Hepatocyte (in vitro differentiated cells): ENCODE measurements at regions not wholly inside any gene's neighbourhood (a gene's known extent, or its start where the extent isn't known, plus 50 kb on each side); places are given as distances from the start of the nearest gene placed in this dataset.

ENCODE experiments used
- DNase-seq: peaks from one replicate; pipeline ENCODE4 v3.0.0-alpha.2; 2016; ENCODE audit warnings: low spot score
- H2AFZ ChIP-seq: fragments of 200-600 bp; sonication (generic); 2 replicates; pipeline ENCODE4 v1.6.0; 2016; ENCODE audit warnings: antibody characterized with exemption, mild to moderate bottlenecking
- H3K27ac ChIP-seq: fragments of 200-600 bp; sonication (generic); 2 replicates; pipeline ENCODE4 v1.5.1; 2016; ENCODE audit warnings: mild to moderate bottlenecking
- H3K27me3 ChIP-seq: fragments of 200-600 bp; sonication (generic); 2 replicates; pipeline ENCODE4 v1.6.1; 2016
- H3K36me3 ChIP-seq: fragments of 200-600 bp; sonication (generic); replicated peaks from 2 replicates; pipeline ENCODE4 v1.5.1; 2016; ENCODE audit warnings: low read depth; ENCODE audit not compliant: insufficient read depth
- H3K4me1 ChIP-seq: fragments of 200-600 bp; sonication (generic); 2 replicates; pipeline ENCODE4 v1.5.1; 2016; ENCODE audit warnings: mild to moderate bottlenecking, moderate library complexity; ENCODE audit not compliant: insufficient read depth
- H3K4me2 ChIP-seq: fragments of 200-600 bp; sonication (generic); 2 replicates; pipeline ENCODE4 v1.6.0; 2016
- H3K4me3 ChIP-seq: fragments of 200-600 bp; sonication (generic); 2 replicates; pipeline ENCODE4 v1.5.1; 2016; ENCODE audit warnings: mild to moderate bottlenecking
- H3K79me2 ChIP-seq: fragments of 200-600 bp; sonication (generic); 2 replicates; pipeline ENCODE4 v1.6.0; 2017; ENCODE audit warnings: mild to moderate bottlenecking
- H3K9me2 ChIP-seq: fragments of 200-600 bp; sonication (generic); replicated peaks from 2 replicates; pipeline ENCODE4 v1.6.0; 2017; ENCODE audit warnings: mild to moderate bottlenecking; ENCODE audit not compliant: insufficient read depth
- H3K9me3 ChIP-seq: fragments of 200-600 bp; sonication (generic); 2 replicates; pipeline ENCODE4 v1.5.1; 2016; ENCODE audit warnings: low read depth, mild to moderate bottlenecking
- H4K20me1 ChIP-seq: fragments of 200-600 bp; sonication (generic); 2 replicates; pipeline ENCODE4 v1.6.0; 2016; ENCODE audit warnings: mild to moderate bottlenecking; ENCODE audit not compliant: insufficient read depth, poor library complexity, severe bottlenecking
- CTCF ChIP-seq: fragments of 200-600 bp; sonication (generic); IDR thresholded peaks from 2 replicates; pipeline ENCODE4 v1.5.1; 2016; ENCODE audit warnings: antibody characterized with exemption, mild to moderate bottlenecking; ENCODE audit not compliant: poor library complexity
- EZH2 ChIP-seq: fragments of 200-600 bp; sonication (generic); IDR thresholded peaks from 2 replicates; pipeline ENCODE4 v1.6.1; 2016; ENCODE audit warnings: antibody characterized with exemption, mild to moderate bottlenecking, borderline replicate concordance
- EZH2phosphoT487 ChIP-seq: fragments of 200-600 bp; sonication (generic); IDR thresholded peaks from one replicate; pipeline ENCODE4 v1.6.1; 2018; ENCODE audit warnings: antibody characterized with exemption, mild to moderate bottlenecking, low read depth, moderate library complexity; ENCODE audit not compliant: unreplicated experiment, severe bottlenecking
- WGBS: methylation state at CpG from one replicate; pipeline ENCODE4 v1.1.6; 2016; ENCODE audit warnings: low lambda C conversion rate; ENCODE audit errors: missing lambda C conversion rate; 5-methylcytosine and 5-hydroxymethylcytosine counted together

GRCh38 chr15:47445723-47446392, 271.4 kb upstream of the SEMA6D start:
- no peak overlapping the region for H3K4me3 ChIP-seq
- no peaks in the 10 kb centered on the region for H3K36me3 ChIP-seq
- no peaks in the 10 kb centered on the region for H3K9me2 ChIP-seq
- WGBS = 93% methylated on average over 9 of the region's 9 CpGs
- no peaks in the 10 kb centered on the region for H3K79me2 ChIP-seq
- TF ChIP-seq EZH2 = no peak
- no peak for TF ChIP-seq CTCF
- no peak for TF ChIP-seq EZH2phosphoT487
- H3K4me1 ChIP-seq = no peaks in the 10 kb centered on the region
- no peaks in the 10 kb centered on the region for H3K27me3 ChIP-seq
- no peaks in the 10 kb centered on the region for H3K9me3 ChIP-seq
- H3K27ac ChIP-seq = no peak overlapping the region
- no peak for DNase-seq
- no peak overlapping the region for H2AFZ ChIP-seq
- H3K4me2 ChIP-seq = no peak overlapping the region
- no peaks in the 10 kb centered on the region for H4K20me1 ChIP-seq

- no peak overlapping the region for H2AFZ ChIP-seq
- no peaks in the 10 kb centered on the region for H3K4me1 ChIP-seq
- H3K4me2 ChIP-seq = no peak overlapping the region
- no peak for DNase-seq
- no peaks in the 10 kb centered on the region for H3K36me3 ChIP-seq
- H3K4me3 ChIP-seq = no peak overlapping the region
- no peaks in the 10 kb centered on the region for H3K9me3 ChIP-seq
- WGBS = 94% methylated on average over 4 of the region's 4 CpGs
- no peak overlapping the region for H3K27ac ChIP-seq
- H3K9me2 ChIP-seq = no peaks in the 10 kb centered on the region
- H3K79me2 ChIP-seq = no peaks in the 10 kb centered on the region
- TF ChIP-seq EZH2 = no peak
- no peak for TF ChIP-seq CTCF
- no peaks in the 10 kb centered on the region for H3K27me3 ChIP-seq
- no peaks in the 10 kb centered on the region for H4K20me1 ChIP-seq
Observed at GRCh38 chr15:47460795-47461573, 256.3 kb upstream of the SEMA6D start.

- TF ChIP-seq CTCF (no peak), EZH2phosphoT487 (no peak)
- H3K36me3 ChIP-seq = no peaks in the 10 kb centered on the region
- DNase-seq = no peak
- no peaks in the 10 kb centered on the region for H3K9me3 ChIP-seq
- 97% methylated on average over 3 of the region's 3 CpGs for WGBS
- H2AFZ ChIP-seq = no peak overlapping the region
- H3K4me3 ChIP-seq = no peak overlapping the region
- H3K27me3 ChIP-seq = no peaks in the 10 kb centered on the region
- no peak overlapping the region for H3K4me2 ChIP-seq
- H3K27ac ChIP-seq = no peak overlapping the region
- H4K20me1 ChIP-seq = no peaks in the 10 kb centered on the region
- no peaks in the 10 kb centered on the region for H3K79me2 ChIP-seq
- no peaks in the 10 kb centered on the region for H3K9me2 ChIP-seq
- no peaks in the 10 kb centered on the region for H3K4me1 ChIP-seq
Observed at GRCh38 chr15:47461652-47462141, 255.6 kb upstream of the SEMA6D start.
